ENCODE measurements at regions not wholly inside any gene's neighbourhood (a gene's known extent, or its start where the extent isn't known, plus 50 kb on each side); places are given as distances from the start of the nearest gene placed in this dataset.
"Not testable (repeated sequence)": the region's sequence is repeated elsewhere in the genome, so short reads cannot be mapped to it uniquely, and the experiment has no call there.

DNA sequence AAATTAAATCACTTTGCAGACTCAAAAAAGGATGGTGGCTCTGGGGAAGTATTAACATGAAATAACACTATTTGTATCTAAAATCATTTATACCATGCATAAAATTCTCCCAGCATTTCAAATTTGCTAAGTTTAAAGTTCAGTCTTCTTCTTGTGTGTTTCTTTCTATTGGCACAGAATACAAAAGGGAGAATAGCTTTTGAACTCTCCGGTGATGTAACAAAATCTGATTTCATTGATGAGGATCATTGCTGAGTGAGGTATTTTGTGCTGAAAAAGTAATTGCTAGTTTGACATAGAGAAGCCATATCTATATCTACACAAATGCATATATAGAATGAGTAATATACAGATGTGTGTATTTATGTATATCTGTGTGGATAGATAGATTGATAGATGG is 174.8 kb downstream of the LACC1 start:
- Mint-ChIP-seq H3K4me1 (peaks cover 37% of the 10 kb centered on the region), H3K4me3 (no peak overlapping the region), H3K9me3 (no peaks in the 10 kb centered on the region), H3K36me3 (ENCODE audit: low read depth) (no peaks in the 10 kb centered on the region), H3K27me3 (ENCODE audit: insufficient read depth) (peaks cover 3% of the 10 kb centered on the region), H3K27ac (no peak overlapping the region)
- DNase-seq: no peak
- Histone ChIP-seq H3K27me3 (ENCODE audit: control insufficient read depth, insufficient read depth, low read length, poor library complexity, severe bottlenecking) (peaks cover 20% of the 10 kb centered on the region), H3K4me3 (ENCODE audit: low read length) (no peak overlapping the region), H3K9ac (ENCODE audit: extremely low read depth, low read length, poor library complexity, severe bottlenecking) (no peak overlapping the region), H3K36me3 (ENCODE audit: control insufficient read depth, insufficient read depth, low read length) (no peaks in the 10 kb centered on the region), H3K27ac (ENCODE audit: low read depth, low read length) (no peak overlapping the region), H3K4me1 (ENCODE audit: control insufficient read depth, insufficient read depth, low read length) (peaks cover 8% of the 10 kb centered on the region), H3K9me3 (ENCODE audit: control insufficient read depth, low read length) (no peaks in the 10 kb centered on the region)
- TF ChIP-seq, protein P1, sequence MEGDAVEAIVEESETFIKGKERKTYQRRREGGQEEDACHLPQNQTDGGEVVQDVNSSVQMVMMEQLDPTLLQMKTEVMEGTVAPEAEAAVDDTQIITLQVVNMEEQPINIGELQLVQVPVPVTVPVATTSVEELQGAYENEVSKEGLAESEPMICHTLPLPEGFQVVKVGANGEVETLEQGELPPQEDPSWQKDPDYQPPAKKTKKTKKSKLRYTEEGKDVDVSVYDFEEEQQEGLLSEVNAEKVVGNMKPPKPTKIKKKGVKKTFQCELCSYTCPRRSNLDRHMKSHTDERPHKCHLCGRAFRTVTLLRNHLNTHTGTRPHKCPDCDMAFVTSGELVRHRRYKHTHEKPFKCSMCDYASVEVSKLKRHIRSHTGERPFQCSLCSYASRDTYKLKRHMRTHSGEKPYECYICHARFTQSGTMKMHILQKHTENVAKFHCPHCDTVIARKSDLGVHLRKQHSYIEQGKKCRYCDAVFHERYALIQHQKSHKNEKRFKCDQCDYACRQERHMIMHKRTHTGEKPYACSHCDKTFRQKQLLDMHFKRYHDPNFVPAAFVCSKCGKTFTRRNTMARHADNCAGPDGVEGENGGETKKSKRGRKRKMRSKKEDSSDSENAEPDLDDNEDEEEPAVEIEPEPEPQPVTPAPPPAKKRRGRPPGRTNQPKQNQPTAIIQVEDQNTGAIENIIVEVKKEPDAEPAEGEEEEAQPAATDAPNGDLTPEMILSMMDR (conservative IDR thresholded peaks at IDR 0.05): no peak
- 89 to 100% methylated on average over 1 of the region's 1 CpG for WGBS, 2 experiments (ENCODE audit: insufficient coverage in 1 of 2, insufficient read length in 1 of 2)

- not testable (repeated sequence) for H3K27ac ChIP-seq (ENCODE audit: low read depth, low read length); H3K9me3 ChIP-seq (ENCODE audit: control insufficient read depth, low read length); H3K4me1 ChIP-seq (ENCODE audit: control insufficient read depth, insufficient read depth, low read length); H3K36me3 Mint-ChIP-seq (ENCODE audit: low read depth); H3K9ac ChIP-seq (ENCODE audit: extremely low read depth, low read length, poor library complexity, severe bottlenecking); H3K36me3 ChIP-seq (ENCODE audit: control insufficient read depth, insufficient read depth, low read length); H3K27me3 Mint-ChIP-seq (ENCODE audit: insufficient read depth); H3K4me3 Mint-ChIP-seq; DNase-seq; H3K4me3 ChIP-seq (ENCODE audit: low read length); H3K9me3 Mint-ChIP-seq; H3K27ac Mint-ChIP-seq
- peaks cover 37% of the 10 kb centered on the region for H3K4me1 Mint-ChIP-seq
- peaks cover 20% of the 10 kb centered on the region for H3K27me3 ChIP-seq (ENCODE audit: control insufficient read depth, insufficient read depth, low read length, poor library complexity, severe bottlenecking)
- WGBS, 2 experiments (ENCODE audit: insufficient coverage in 1 of 2, insufficient read length in 1 of 2): 30 to 42% methylated on average over 6 of the region's 6 CpGs
Measured at GRCh38 chr13:44055681-44056080, 176.0 kb downstream of the LACC1 start.

GRCh38 chr13:44058067-44058466 is 178.4 kb downstream of the LACC1 start:
- Histone ChIP-seq H3K9ac (ENCODE audit: extremely low read depth, low read length, poor library complexity, severe bottlenecking) (no peak overlapping the region), H3K27ac (ENCODE audit: low read depth, low read length) (no peak overlapping the region), H3K27me3 (ENCODE audit: control insufficient read depth, insufficient read depth, low read length, poor library complexity, severe bottlenecking) (peaks cover 20% of the 10 kb centered on the region), H3K4me1 (ENCODE audit: control insufficient read depth, insufficient read depth, low read length) (peaks cover 8% of the 10 kb centered on the region), H3K4me3 (ENCODE audit: low read length) (no peak overlapping the region), H3K9me3 (ENCODE audit: control insufficient read depth, low read length) (no peaks in the 10 kb centered on the region), H3K36me3 (ENCODE audit: control insufficient read depth, insufficient read depth, low read length) (no peaks in the 10 kb centered on the region)
- no peak overlapping the region for H3K27ac Mint-ChIP-seq
- DNase-seq: no peak
- TF ChIP-seq, protein P1 (conservative IDR thresholded peaks at IDR 0.05): no peak
- no peak overlapping the region for H3K4me3 Mint-ChIP-seq
- 88 to 91% methylated on average over 2 to 4 of the region's 4 CpGs for WGBS, 2 experiments (ENCODE audit: insufficient coverage in 1 of 2, insufficient read length in 1 of 2)
- peaks cover 9% of the 10 kb centered on the region for H3K27me3 Mint-ChIP-seq (ENCODE audit: insufficient read depth)
- H3K36me3 Mint-ChIP-seq (ENCODE audit: low read depth): no peaks in the 10 kb centered on the region
- H3K4me1 Mint-ChIP-seq: peaks cover 22% of the 10 kb centered on the region
- H3K9me3 Mint-ChIP-seq: no peaks in the 10 kb centered on the region

GRCh38 chr13:44058624-44059215 is 179.0 kb downstream of the LACC1 start:
- Mint-ChIP-seq H3K27me3 (ENCODE audit: insufficient read depth) (peaks cover 9% of the 10 kb centered on the region), H3K9me3 (no peaks in the 10 kb centered on the region), H3K27ac (no peak overlapping the region), H3K4me1 (peaks cover 15% of the 10 kb centered on the region), H3K4me3 (no peak overlapping the region), H3K36me3 (ENCODE audit: low read depth) (no peaks in the 10 kb centered on the region)
- TF ChIP-seq, protein P1 (conservative IDR thresholded peaks at IDR 0.05): no peak
- no peak overlapping the region for H3K27ac ChIP-seq (ENCODE audit: low read depth, low read length)
- H3K9me3 ChIP-seq (ENCODE audit: control insufficient read depth, low read length): no peaks in the 10 kb centered on the region
- H3K36me3 ChIP-seq (ENCODE audit: control insufficient read depth, insufficient read depth, low read length): no peaks in the 10 kb centered on the region
- WGBS, 2 experiments (ENCODE audit: insufficient coverage in 1 of 2, insufficient read length in 1 of 2): 81% methylated on average over 1 of the region's 1 CpG; no CpG with 5 or more reads in 1 of the 2 experiments
- DNase-seq: no peak
- H3K4me1 ChIP-seq (ENCODE audit: control insufficient read depth, insufficient read depth, low read length): peaks cover 2% of the 10 kb centered on the region
- H3K4me3 ChIP-seq (ENCODE audit: low read length): no peak overlapping the region
- no peak overlapping the region for H3K9ac ChIP-seq (ENCODE audit: extremely low read depth, low read length, poor library complexity, severe bottlenecking)
- H3K27me3 ChIP-seq (ENCODE audit: control insufficient read depth, insufficient read depth, low read length, poor library complexity, severe bottlenecking): peaks cover 20% of the 10 kb centered on the region

All from endodermal cell (in vitro differentiated cells).